22Rv1 (cell line): ENCODE measurements at regions not wholly inside any gene's neighbourhood (a gene's known extent, or its start where the extent isn't known, plus 50 kb on each side); places are given as distances from the start of the nearest gene placed in this dataset.

Source experiments
- ZFX ChIP-seq: fragments of 450-650 bp; IDR thresholded peaks from 2 replicates; pipeline ENCODE4 v1.6.1; 2017; ENCODE audit warnings: antibody characterized with exemption, borderline replicate concordance
- TF ChIP-seq, protein P1 (sequence below): fragments of 450-650 bp; IDR thresholded peaks from 2 replicates; pipeline ENCODE4 v1.5.1; 2017; ENCODE audit warnings: mild to moderate bottlenecking

DNA sequence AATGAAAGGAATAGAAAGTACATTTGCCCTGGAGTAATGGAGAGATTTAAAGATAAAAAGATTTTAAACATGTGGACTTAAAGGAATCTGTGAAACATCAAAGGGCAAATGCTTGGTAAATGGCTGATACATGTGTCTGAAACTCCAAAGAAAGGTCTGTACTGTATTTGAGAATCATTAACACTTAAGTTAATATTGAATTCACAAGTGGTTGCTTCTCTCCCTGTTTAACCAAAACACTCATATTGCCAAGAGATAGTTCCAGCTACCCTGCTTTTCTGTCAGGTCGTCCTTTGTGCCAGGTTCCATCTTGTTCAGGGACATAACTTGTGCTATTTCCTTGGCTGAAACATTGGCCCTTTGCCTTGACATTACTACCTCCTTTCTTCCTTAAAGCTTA, 171.3 kb upstream of the HS3ST5 start:
- TF ChIP-seq, protein P1, sequence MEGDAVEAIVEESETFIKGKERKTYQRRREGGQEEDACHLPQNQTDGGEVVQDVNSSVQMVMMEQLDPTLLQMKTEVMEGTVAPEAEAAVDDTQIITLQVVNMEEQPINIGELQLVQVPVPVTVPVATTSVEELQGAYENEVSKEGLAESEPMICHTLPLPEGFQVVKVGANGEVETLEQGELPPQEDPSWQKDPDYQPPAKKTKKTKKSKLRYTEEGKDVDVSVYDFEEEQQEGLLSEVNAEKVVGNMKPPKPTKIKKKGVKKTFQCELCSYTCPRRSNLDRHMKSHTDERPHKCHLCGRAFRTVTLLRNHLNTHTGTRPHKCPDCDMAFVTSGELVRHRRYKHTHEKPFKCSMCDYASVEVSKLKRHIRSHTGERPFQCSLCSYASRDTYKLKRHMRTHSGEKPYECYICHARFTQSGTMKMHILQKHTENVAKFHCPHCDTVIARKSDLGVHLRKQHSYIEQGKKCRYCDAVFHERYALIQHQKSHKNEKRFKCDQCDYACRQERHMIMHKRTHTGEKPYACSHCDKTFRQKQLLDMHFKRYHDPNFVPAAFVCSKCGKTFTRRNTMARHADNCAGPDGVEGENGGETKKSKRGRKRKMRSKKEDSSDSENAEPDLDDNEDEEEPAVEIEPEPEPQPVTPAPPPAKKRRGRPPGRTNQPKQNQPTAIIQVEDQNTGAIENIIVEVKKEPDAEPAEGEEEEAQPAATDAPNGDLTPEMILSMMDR, result no peak
- TF ChIP-seq ZFX, result no peak
